Neural crest cell (in vitro differentiated cells): ENCODE measurements at regions not wholly inside any gene's neighbourhood (a gene's known extent, or its start where the extent isn't known, plus 50 kb on each side); places are given as distances from the start of the nearest gene placed in this dataset.
A peak's percentile ranks its signal among the peaks of the same experiment; 100 is the strongest.

Source experiments
- DNase-seq: peaks from one replicate; pipeline ENCODE4 v3.0.0; 2021; ENCODE audit warnings: low read depth, mixed read lengths, low spot score
- H3K27ac Mint-ChIP-seq: one replicate; pipeline ENCODE4 v1.8.0; 2021; ENCODE audit warnings: mild to moderate bottlenecking, mixed read lengths; ENCODE audit not compliant: unreplicated experiment
- H3K27me3 Mint-ChIP-seq: 2 replicates; pipeline ENCODE4 v1.8.0; 2021; ENCODE audit warnings: low read depth, mild to moderate bottlenecking, mixed read lengths
- H3K36me3 Mint-ChIP-seq: 2 replicates; pipeline ENCODE4 v1.8.0; 2021; ENCODE audit warnings: low read depth, mild to moderate bottlenecking, mixed read lengths
- H3K4me1 Mint-ChIP-seq: 2 replicates; pipeline ENCODE4 v1.8.0; 2021; ENCODE audit warnings: mixed read lengths
- H3K4me3 Mint-ChIP-seq: one replicate; pipeline ENCODE4 v1.8.0; 2021; ENCODE audit warnings: mild to moderate bottlenecking, mixed read lengths
- H3K9me3 Mint-ChIP-seq: 2 replicates; pipeline ENCODE4 v1.8.0; 2021; ENCODE audit warnings: mixed read lengths
- CTCF ChIP-seq: fragments of 200-600 bp; sonication (generic); conservative IDR thresholded peaks from 2 replicates; pipeline ENCODE4 v1.5.0; 2021; ENCODE audit warnings: antibody characterized with exemption, mild to moderate bottlenecking

- TF ChIP-seq CTCF, result peak; percentile 94
Observed at GRCh38 chr6:85323435-85324040, 126.3 kb upstream of the NT5E start.

GRCh38 chr6:85322446-85323105 is 127.3 kb upstream of the NT5E start:
- no peak overlapping the region for H3K27ac Mint-ChIP-seq

More at GRCh38 chr6:85323435-85324040, 126.3 kb upstream of the NT5E start:
- H3K27ac Mint-ChIP-seq, result no peak overlapping the region
- H3K9me3 Mint-ChIP-seq, result peaks cover 4% of the 10 kb centered on the region
- peaks cover 2% of the 10 kb centered on the region for H3K36me3 Mint-ChIP-seq
- H3K27me3 Mint-ChIP-seq, result peaks cover 21% of the 10 kb centered on the region
- H3K4me3 Mint-ChIP-seq, result no peak overlapping the region
- H3K4me1 Mint-ChIP-seq, result no peaks in the 10 kb centered on the region
- peak; percentile 89 for DNase-seq

GRCh38 chr6:85321906-85322305 is 128.0 kb upstream of the NT5E start:
- no peak for TF ChIP-seq CTCF
- no peak for DNase-seq
- Mint-ChIP-seq H3K4me1 (no peaks in the 10 kb centered on the region), H3K9me3 (peaks cover 7% of the 10 kb centered on the region), H3K4me3 (no peak overlapping the region), H3K36me3 (peaks cover 2% of the 10 kb centered on the region), H3K27me3 (peaks cover 21% of the 10 kb centered on the region), H3K27ac (no peak overlapping the region)

More at GRCh38 chr6:85322446-85323105, 127.3 kb upstream of the NT5E start:
- H3K36me3 Mint-ChIP-seq, result peaks cover 2% of the 10 kb centered on the region
- no peak for DNase-seq
- H3K9me3 Mint-ChIP-seq, result peaks cover 7% of the 10 kb centered on the region
- TF ChIP-seq CTCF, result no peak
- peaks cover 21% of the 10 kb centered on the region for H3K27me3 Mint-ChIP-seq
- H3K4me1 Mint-ChIP-seq, result no peaks in the 10 kb centered on the region
- no peak overlapping the region for H3K4me3 Mint-ChIP-seq

- no peak for DNase-seq
- no peak for TF ChIP-seq CTCF
- Mint-ChIP-seq H3K27me3 (peaks cover 1% of the 10 kb centered on the region), H3K27ac (no peak overlapping the region), H3K9me3 (peaks cover 9% of the 10 kb centered on the region), H3K4me3 (no peak overlapping the region), H3K36me3 (peaks cover 2% of the 10 kb centered on the region), H3K4me1 (no peaks in the 10 kb centered on the region)
Observed at GRCh38 chr6:85314586-85314985, 135.3 kb upstream of the NT5E start.

- no peaks in the 10 kb centered on the region for H3K36me3 Mint-ChIP-seq
- no peaks in the 10 kb centered on the region for H3K4me1 Mint-ChIP-seq
- H3K9me3 Mint-ChIP-seq, result no peaks in the 10 kb centered on the region
- no peak overlapping the region for H3K4me3 Mint-ChIP-seq
- DNase-seq, result no peak
- peaks cover 30% of the 10 kb centered on the region for H3K27me3 Mint-ChIP-seq
- no peak for TF ChIP-seq CTCF
- H3K27ac Mint-ChIP-seq, result no peak overlapping the region
Observed at GRCh38 chr6:85300581-85300980, 149.3 kb upstream of the NT5E start.
